H9 (cell line): ENCODE measurements at regions not wholly inside any gene's neighbourhood (a gene's known extent, or its start where the extent isn't known, plus 50 kb on each side); places are given as distances from the start of the nearest gene placed in this dataset.

Experiments used
- DNase-seq: peaks from one replicate; pipeline ENCODE4 v3.0.0-alpha.2; 2017
- H2AFZ ChIP-seq: one replicate; pipeline ENCODE4 v1.6.1; 2013; ENCODE audit warnings: mild to moderate bottlenecking, low read length, control low read depth, moderate library complexity
- H2AK5ac ChIP-seq: 2 replicates; pipeline ENCODE4 v1.6.1; 2013; ENCODE audit warnings: low read length, control low read depth, mixed read lengths; ENCODE audit not compliant: insufficient read length
- H2BK120ac ChIP-seq: one replicate; pipeline ENCODE4 v1.6.1; 2013; ENCODE audit warnings: low read depth, mild to moderate bottlenecking, low read length, control low read depth, inconsistent platforms; ENCODE audit not compliant: poor library complexity, severe bottlenecking
- H2BK12ac ChIP-seq: 2 replicates; pipeline ENCODE4 v1.6.1; 2013; ENCODE audit warnings: low read length, control low read depth, mixed read lengths, low read depth; ENCODE audit not compliant: insufficient read length
- H2BK15ac ChIP-seq: 2 replicates; pipeline ENCODE4 v1.6.1; 2013; ENCODE audit warnings: low read depth, low read length, control low read depth
- H2BK20ac ChIP-seq: one replicate; pipeline ENCODE4 v1.6.1; 2013; ENCODE audit warnings: low read depth, mild to moderate bottlenecking, low read length, control low read depth, inconsistent platforms; ENCODE audit not compliant: poor library complexity, severe bottlenecking
- H2BK5ac ChIP-seq: 2 replicates; pipeline ENCODE4 v1.6.1; 2013; ENCODE audit warnings: low read length, control low read depth, mixed read lengths; ENCODE audit not compliant: insufficient read length
- H3K14ac ChIP-seq: 2 replicates; pipeline ENCODE4 v1.6.1; 2013; ENCODE audit warnings: low read length, control low read depth; ENCODE audit not compliant: insufficient read depth
- H3K18ac ChIP-seq: 2 replicates; pipeline ENCODE4 v1.6.1; 2013; ENCODE audit warnings: low read depth, mild to moderate bottlenecking, mixed read lengths, low read length, control low read depth; ENCODE audit not compliant: insufficient read length
- H3K23ac ChIP-seq: 2 replicates; pipeline ENCODE4 v1.6.1; 2013; ENCODE audit warnings: low read length, control low read depth, mixed read lengths, low read depth; ENCODE audit not compliant: insufficient read length
- H3K23me2 ChIP-seq: 2 replicates; pipeline ENCODE4 v1.6.1; 2013; ENCODE audit warnings: low read depth, mild to moderate bottlenecking, mixed read lengths, low read length, control low read depth; ENCODE audit not compliant: insufficient read length, poor library complexity, severe bottlenecking
- H3K27ac ChIP-seq: 2 replicates; pipeline ENCODE4 v1.5.1; 2013; ENCODE audit warnings: low read length, control low read depth, mixed read lengths, low read depth; ENCODE audit not compliant: insufficient read length
- H3K27me3 ChIP-seq: 2 replicates; pipeline ENCODE4 v1.6.1; 2013; ENCODE audit warnings: low read length, control low read depth, inconsistent platforms; ENCODE audit not compliant: insufficient read depth
- H3K4ac ChIP-seq: 2 replicates; pipeline ENCODE4 v1.6.1; 2013; ENCODE audit warnings: low read depth, mild to moderate bottlenecking, control low read depth, inconsistent platforms, low read length, moderate library complexity
- H3K4me1 ChIP-seq: 2 replicates; pipeline ENCODE4 v1.6.1; 2013; ENCODE audit warnings: low read length, control low read depth, inconsistent platforms; ENCODE audit not compliant: insufficient read depth
- H3K4me2 ChIP-seq: 2 replicates; pipeline ENCODE4 v1.6.1; 2013; ENCODE audit warnings: low read length, control low read depth, mixed read lengths; ENCODE audit not compliant: insufficient read length, insufficient read depth
- H3K56ac ChIP-seq: 2 replicates; pipeline ENCODE4 v1.6.1; 2013; ENCODE audit warnings: low read depth, mild to moderate bottlenecking, mixed read lengths, low read length, control low read depth; ENCODE audit not compliant: insufficient read length
- H3K79me1 ChIP-seq: 2 replicates; pipeline ENCODE4 v1.6.1; 2013; ENCODE audit warnings: low read depth, mild to moderate bottlenecking, moderate library complexity, low read length, control low read depth, inconsistent platforms; ENCODE audit not compliant: insufficient read depth, poor library complexity, severe bottlenecking
- H3K79me2 ChIP-seq: 2 replicates; pipeline ENCODE4 v1.6.1; 2013; ENCODE audit warnings: low read length, control low read depth, inconsistent platforms; ENCODE audit not compliant: insufficient read depth
- H3K9ac ChIP-seq: 2 replicates; pipeline ENCODE4 v1.6.1; 2013; ENCODE audit warnings: low read length, control low read depth, mixed read lengths; ENCODE audit not compliant: insufficient read length; ENCODE audit errors: extremely low read depth
- H3K9me3 ChIP-seq: one replicate; pipeline ENCODE4 v1.6.1; 2013; ENCODE audit warnings: low read depth, low read length, inconsistent platforms; ENCODE audit not compliant: control insufficient read depth
- H3T11ph ChIP-seq: one replicate; pipeline ENCODE4 v1.6.1; 2013; ENCODE audit warnings: mild to moderate bottlenecking, low read length, control low read depth, inconsistent platforms
- H4K20me1 ChIP-seq: one replicate; pipeline ENCODE4 v1.6.1; 2013; ENCODE audit not compliant: control insufficient read depth, insufficient read length, insufficient read depth
- H4K5ac ChIP-seq: 2 replicates; pipeline ENCODE4 v1.6.1; 2013; ENCODE audit warnings: low read depth, mild to moderate bottlenecking, mixed read lengths, low read length, control low read depth; ENCODE audit not compliant: insufficient read length
- H4K8ac ChIP-seq: replicated peaks from 2 replicates; pipeline ENCODE4 v1.6.1; 2013; ENCODE audit warnings: low read length, control low read depth, mixed read lengths, low read depth; ENCODE audit not compliant: insufficient read length
- H4K91ac ChIP-seq: 2 replicates; pipeline ENCODE4 v1.6.1; 2013; ENCODE audit warnings: low read depth, mild to moderate bottlenecking, moderate library complexity, mixed read lengths, low read length, control low read depth; ENCODE audit not compliant: insufficient read length
- H3K27ac Mint-ChIP-seq, 3 experiments: 2 replicates in 2 of 3; 3 replicates in 1 of 3; pipeline ENCODE4 v1.8.0; 2020 to 2021; ENCODE audit warnings: mixed read lengths in 3 of 3, mild to moderate bottlenecking in 1 of 3, moderate library complexity in 1 of 3
- H3K27me3 Mint-ChIP-seq: 2 replicates; pipeline ENCODE4 v1.8.0; 2021; ENCODE audit warnings: low read depth, mild to moderate bottlenecking, moderate library complexity, mixed read lengths
- H3K36me3 Mint-ChIP-seq, 3 experiments: 2 replicates in 2 of 3; 3 replicates in 1 of 3; pipeline ENCODE4 v1.8.0; 2020 to 2021; ENCODE audit warnings: low read depth in 3 of 3, mixed read lengths in 3 of 3; ENCODE audit not compliant: insufficient read depth in 1 of 3
- H3K4me1 Mint-ChIP-seq, 2 experiments: 2 replicates each; pipeline ENCODE4 v1.8.0; 2020; ENCODE audit warnings: mixed read lengths in 2 of 2
- H3K4me3 Mint-ChIP-seq, 2 experiments: 2 replicates in 1 of 2; 3 replicates in 1 of 2; pipeline ENCODE4 v1.8.0; 2020 to 2021; ENCODE audit warnings: mild to moderate bottlenecking in 2 of 2, mixed read lengths in 2 of 2, moderate library complexity in 1 of 2
- H3K9me3 Mint-ChIP-seq, 2 experiments: 2 replicates in 1 of 2; 3 replicates in 1 of 2; pipeline ENCODE4 v1.8.0; 2020; ENCODE audit warnings: mild to moderate bottlenecking in 2 of 2, mixed read lengths in 2 of 2, moderate library complexity in 1 of 2
- CTCF ChIP-seq: fragments of 200-600 bp; sonication (generic); conservative IDR thresholded peaks from 3 replicates; pipeline ENCODE4 v1.8.0; 2021; ENCODE audit warnings: antibody characterized with exemption, mild to moderate bottlenecking
- WGBS: extraction: QIAGEN DNeasy Blood & Tissue Kit; methylation state at CpG from one replicate; pipeline ENCODE4 v1.1.7; 2013; ENCODE audit warnings: missing lambda C conversion rate, low lambda C conversion rate, mixed read lengths; ENCODE audit not compliant: insufficient read length; ENCODE audit errors: extremely low coverage; 5-methylcytosine and 5-hydroxymethylcytosine counted together

DNA sequence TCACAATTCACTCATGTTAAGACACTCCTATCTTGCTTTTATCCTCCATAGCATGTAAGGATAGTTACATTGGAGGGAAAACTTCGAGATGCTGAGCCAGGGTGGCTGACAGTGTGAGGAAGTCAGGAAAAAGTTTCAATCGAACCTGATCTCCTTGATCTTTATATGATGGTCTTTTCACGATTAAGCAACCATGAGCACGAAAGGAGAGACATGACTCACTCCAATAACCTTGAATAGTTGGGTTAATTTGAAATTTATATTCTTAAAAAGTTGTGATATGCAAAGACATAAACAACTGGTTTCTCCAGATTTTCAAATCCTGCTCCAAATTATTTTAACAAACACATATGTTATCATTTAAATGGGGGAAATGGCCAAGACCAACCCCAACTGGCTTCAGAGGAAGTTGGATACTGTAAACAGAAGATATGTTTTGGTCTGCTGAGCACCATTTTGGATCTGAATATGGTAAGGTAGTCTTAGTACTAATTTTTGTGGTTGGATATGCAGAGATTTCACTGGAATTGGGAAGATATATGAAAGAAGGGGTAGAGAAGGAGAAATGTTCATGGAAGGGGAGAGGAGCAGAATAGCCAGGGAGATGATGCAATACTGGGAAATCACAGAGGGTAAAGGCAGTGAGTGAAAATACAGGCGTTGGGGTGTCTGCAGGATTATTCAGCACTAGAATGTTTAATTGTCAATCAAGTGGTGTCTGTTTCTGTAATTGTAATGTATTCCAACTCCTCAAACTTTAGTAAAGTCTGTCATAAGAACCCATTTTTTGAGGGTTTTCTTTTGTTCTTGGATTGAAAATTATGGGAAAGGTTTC, 185.2 kb upstream of the SLC38A2 start:
- Histone ChIP-seq H3K14ac (no peak overlapping the region), H3T11ph (no peak overlapping the region), H2BK5ac (no peak overlapping the region), H2BK120ac (no peak overlapping the region), H4K5ac (no peak overlapping the region), H3K23me2 (no peaks in the 10 kb centered on the region), H2AK5ac (no peak overlapping the region), H4K91ac (no peak overlapping the region), H3K4me2 (no peak overlapping the region), H3K79me1 (no peaks in the 10 kb centered on the region), H3K79me2 (no peaks in the 10 kb centered on the region), H3K27ac (no peak overlapping the region), H3K23ac (no peak overlapping the region), H3K4ac (no peak overlapping the region), H3K56ac (no peak overlapping the region), H2BK20ac (no peak overlapping the region), H3K9ac (no peak overlapping the region), H4K20me1 (no peaks in the 10 kb centered on the region), H3K27me3 (peaks cover 2% of the 10 kb centered on the region; the same call in 1 of the 2 replicates), H2BK12ac (no peak overlapping the region), H2BK15ac (no peak overlapping the region), H4K8ac (no peak overlapping the region), H3K4me1 (peaks cover 2% of the 10 kb centered on the region; the same call in 1 of the 2 replicates), H3K9me3 (no peaks in the 10 kb centered on the region), H3K18ac (no peak overlapping the region), H2AFZ (no peak overlapping the region)
- no peak for DNase-seq
- H3K9me3 Mint-ChIP-seq, result no peaks in the 10 kb centered on the region
- no peak for TF ChIP-seq CTCF
- no peaks in the 10 kb centered on the region for H3K27me3 Mint-ChIP-seq
- H3K4me3 Mint-ChIP-seq, result no peak overlapping the region
- H3K36me3 Mint-ChIP-seq, result peaks cover 0 to 2% (median 0%) of the 10 kb centered on the region in 3 experiments; a peak in 3 of 7 replicates
- peaks cover 19 to 25% of the 10 kb centered on the region in 2 experiments for H3K4me1 Mint-ChIP-seq
- H3K27ac Mint-ChIP-seq, result peak overlapping the region in 1 of 3 experiments; percentile 22; a peak in 2 of 7 replicates
- no CpG with 5 or more reads among the region's 5 CpGs for WGBS
